ENCODE measurements at regions not wholly inside any gene's neighbourhood (a gene's known extent, or its start where the extent isn't known, plus 50 kb on each side); places are given as distances from the start of the nearest gene placed in this dataset.

DNA sequence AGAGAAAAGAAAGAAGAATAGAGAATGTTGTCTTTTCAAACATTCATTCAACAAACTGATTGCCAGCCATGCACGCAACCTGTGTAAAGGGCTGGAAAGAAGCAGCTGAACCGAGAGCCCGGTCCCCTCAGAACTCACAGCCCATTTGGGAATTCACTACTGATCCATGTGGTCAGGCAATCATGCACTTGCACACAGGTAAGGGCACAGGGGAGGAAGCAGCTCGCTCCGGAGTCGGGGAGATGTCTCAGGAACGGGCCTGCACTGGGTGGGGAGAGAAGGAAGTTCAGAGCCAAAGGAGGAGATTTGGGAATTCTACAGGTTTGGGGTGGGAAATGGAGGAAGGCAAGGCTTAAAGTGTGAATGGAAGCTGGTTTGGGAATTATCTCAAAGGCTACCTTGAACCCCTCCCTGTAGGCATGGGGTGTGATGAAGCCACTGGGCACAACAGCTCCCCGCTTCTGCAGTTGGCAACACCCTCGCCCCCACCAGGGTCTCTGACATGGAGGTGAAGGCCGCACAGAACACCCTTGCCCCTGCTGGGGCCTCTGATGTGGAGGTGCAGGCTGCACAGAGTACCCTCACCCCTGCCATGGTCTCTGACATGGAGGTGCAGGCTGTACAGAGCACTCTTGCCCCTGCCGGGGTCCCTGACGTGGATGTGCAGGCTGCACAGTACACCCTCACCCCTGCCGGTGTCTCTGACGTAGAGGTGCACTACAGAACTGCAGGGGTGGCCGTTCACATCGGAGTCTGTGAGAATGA lies 194.4 kb upstream of the RNF32 start:
- no peak for DNase-seq

DNA sequence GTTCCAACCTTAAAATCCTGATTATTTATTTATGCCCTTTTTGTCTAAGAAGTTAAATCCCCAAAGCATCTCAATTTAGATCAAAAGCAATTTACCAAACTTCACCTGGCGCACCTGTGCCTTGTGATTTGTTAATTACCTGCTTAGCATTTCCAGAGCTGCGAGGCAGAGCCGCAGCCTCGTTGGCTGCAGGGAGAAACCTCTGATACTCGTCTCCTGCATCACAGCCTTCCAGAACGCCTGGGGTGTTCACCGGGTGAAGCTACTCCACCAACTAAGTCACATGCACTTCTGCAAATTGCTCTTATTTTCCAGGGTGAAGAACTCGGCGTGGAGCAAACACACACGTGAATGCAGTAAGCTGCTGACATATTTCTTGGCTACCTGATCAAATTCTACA lies 198.1 kb upstream of the RNF32 start:
- no peak for DNase-seq

GRCh38 chr7:156440456-156440855 lies 200.1 kb upstream of the RNF32 start:
- DNase-seq = no peak

GRCh38 chr7:156438011-156438410 lies 202.6 kb upstream of the RNF32 start:
- no peak for DNase-seq

- no peak for DNase-seq
Measured at GRCh38 chr7:156437021-156437614, 203.5 kb upstream of the RNF32 start.

GRCh38 chr7:156435486-156436231 lies 204.9 kb upstream of the RNF32 start:
- DNase-seq = no peak

GRCh38 chr7:156434706-156435105 lies 205.9 kb upstream of the RNF32 start:
- DNase-seq = no peak

GRCh38 chr7:156432018-156432417 lies 208.6 kb upstream of the RNF32 start:
- DNase-seq = no peak

DNA sequence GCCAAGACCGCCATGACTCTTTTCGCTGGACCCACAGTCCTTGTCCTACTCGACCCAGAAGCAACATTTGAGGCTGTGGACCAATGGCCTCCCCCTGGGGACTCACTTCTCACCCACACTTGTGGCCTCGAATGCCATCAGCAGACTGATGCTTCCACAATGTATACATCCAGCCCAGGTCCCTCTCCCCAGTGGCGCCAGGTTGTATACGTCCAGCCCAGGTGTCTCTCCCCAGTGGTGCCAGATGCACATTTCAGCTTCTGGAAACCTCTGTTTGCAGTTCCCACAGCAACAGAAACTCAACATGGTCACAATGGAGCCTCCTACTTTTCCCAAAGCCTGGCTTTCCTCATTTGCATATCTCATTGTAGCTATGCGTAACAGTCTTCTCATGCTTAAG lies 210.5 kb upstream of the RNF32 start:
- DNase-seq = no peak

DNA sequence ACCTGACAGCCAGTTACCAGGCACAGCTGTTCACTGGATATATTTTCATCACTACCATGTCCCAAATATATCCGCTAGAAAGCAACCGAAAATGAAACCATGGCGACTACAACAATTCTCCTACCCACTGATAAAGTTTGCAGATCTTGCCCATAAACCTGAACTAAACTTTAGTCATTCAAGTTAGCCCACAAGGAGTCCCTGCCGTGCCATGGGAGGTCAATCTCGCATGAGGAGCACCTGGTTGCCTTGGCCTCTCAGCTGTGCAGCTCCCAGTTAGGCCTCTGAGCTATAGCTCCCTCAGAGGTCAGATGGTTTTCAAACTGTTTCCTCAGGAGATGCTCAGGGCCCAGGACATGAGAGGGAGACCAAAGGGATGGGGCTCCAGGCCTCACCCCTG lies 211.1 kb upstream of the RNF32 start:
- DNase-seq = no peak

GRCh38 chr7:156423876-156424275 lies 216.7 kb upstream of the RNF32 start:
- DNase-seq = no peak

DNA sequence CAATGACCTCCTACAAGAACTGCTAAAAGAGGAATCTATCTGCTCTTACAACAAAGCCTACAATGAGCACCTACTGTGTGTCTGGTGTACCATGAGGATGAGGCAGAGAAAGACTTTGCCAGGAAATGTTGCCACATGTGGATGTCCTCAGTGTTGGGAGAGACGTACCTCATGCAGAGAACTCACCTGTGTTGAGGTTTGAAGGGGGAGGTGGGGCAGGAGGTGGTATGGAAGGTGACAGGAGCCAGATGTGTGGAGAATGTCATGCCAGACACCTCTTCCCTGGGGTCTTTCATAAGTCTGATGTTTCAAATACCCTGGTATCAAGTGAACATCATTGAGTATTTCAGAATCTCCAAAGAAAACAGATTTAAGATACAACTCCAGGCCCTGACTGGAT lies 220.1 kb upstream of the RNF32 start:
- no peak for DNase-seq

GRCh38 chr7:156419782-156420181 lies 220.8 kb upstream of the RNF32 start:
- no peak for DNase-seq

GRCh38 chr7:156402255-156402654 lies 238.3 kb upstream of the RNF32 start:
- no peak for DNase-seq

DNA sequence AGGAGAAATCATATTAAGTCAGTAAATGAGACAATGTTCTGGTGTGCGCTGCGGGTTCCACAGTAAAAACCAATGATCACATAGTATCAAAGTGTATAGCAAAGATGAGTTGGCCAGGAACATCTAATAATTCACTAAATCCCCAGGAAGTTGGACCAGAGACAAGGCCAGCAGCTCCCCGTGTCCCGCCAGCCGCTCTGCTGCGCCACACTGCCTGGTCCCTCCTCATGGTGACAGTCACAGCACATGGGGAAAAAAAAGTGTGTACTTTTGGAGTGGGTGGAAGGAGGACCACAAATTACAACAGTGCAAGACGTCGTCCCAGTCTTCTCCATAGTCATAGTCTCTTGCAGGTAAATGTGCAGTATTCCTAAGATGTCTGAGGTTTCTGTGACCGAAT lies 239.0 kb upstream of the RNF32 start:
- DNase-seq = no peak

GRCh38 chr7:156400046-156400445 lies 240.5 kb upstream of the RNF32 start:
- DNase-seq = no peak

DNA sequence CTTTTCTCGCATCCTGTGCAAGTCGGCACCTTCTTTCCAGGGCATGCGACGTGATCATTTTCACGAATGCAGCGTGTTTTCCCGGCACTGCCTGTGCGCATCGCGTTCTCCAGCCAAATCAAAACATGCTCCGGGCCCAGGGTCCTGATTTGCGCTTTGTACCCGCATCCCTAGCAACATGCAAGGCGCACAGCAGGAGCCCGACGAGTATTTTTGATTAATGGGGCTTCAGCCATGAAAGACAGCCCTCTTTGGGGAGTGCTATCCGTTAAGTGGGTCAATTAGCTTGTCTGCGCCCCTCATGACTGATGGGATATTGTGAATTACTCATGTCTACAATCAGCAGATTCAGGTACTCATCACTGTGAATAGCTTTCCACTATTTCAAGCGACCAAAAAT lies 243.3 kb upstream of the RNF32 start:
- DNase-seq = no peak

GRCh38 chr7:156389116-156389692 lies 251.4 kb upstream of the RNF32 start:
- no peak for DNase-seq

DNA sequence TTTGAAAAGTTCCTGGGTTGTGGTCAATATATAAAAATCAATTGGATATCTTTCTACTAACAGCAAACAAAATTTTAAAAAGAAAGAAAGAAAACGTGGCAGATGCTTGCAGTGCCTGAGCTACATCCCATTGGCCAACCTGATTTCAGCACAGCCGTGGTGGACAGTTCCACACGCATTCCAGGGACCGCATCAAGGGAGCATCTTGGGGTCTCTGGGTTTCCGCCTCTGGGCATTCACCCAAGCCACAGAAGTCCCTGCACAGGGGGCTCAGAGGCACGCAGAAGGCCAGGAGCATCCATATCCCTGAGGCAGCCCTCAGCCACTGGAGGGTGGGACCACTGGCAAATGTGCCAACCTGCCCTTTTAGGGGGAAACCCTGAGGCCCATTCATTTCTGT lies 254.5 kb upstream of the RNF32 start:
- DNase-seq = no peak

DNA sequence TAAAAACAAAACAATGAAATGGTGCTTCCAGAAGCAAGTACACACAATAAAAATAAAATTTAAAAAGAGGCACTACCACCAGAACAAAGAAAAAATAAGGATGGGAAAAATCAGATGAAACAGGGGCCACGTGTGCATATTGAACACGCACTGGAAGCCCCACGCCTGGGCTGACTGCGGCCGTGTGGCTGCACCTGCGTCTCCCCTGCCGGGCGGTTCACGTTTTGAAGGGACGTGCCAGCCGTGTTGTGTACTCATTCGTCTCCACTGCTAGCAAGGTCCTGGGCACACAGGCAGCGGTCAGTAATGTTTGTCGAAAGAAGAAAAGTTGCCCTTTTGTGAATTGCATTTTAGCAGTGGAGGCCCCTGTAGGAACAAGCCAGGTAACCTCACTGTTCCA lies 255.9 kb upstream of the RNF32 start:
- no peak for DNase-seq

GRCh38 chr7:156383526-156383925 lies 257.0 kb upstream of the RNF32 start:
- DNase-seq = no peak

GRCh38 chr7:156380261-156380660 lies 260.3 kb upstream of the RNF32 start:
- DNase-seq = no peak

GRCh38 chr7:156379324-156380070 lies 261.1 kb upstream of the RNF32 start:
- DNase-seq = no peak

Data from NCI-H82 (cell line).